CD14-positive monocyte (primary cell): ENCODE measurements at regions not wholly inside any gene's neighbourhood (a gene's known extent, or its start where the extent isn't known, plus 50 kb on each side); places are given as distances from the start of the nearest gene placed in this dataset.

ENCODE experiments used
- DNase-seq, 3 donors: peaks; one replicate each; pipeline ENCODE4 v3.0.0-alpha.2; 2011 to 2022
- H2AFZ ChIP-seq: 2 replicates; pipeline ENCODE4 v1.6.0; 2012; ENCODE audit warnings: mild to moderate bottlenecking, low read depth, low read length, inconsistent platforms; ENCODE audit not compliant: insufficient read depth, poor library complexity, severe bottlenecking
- H3K27ac ChIP-seq, 2 donors: 1 replicate in 1 of 2; 2 replicates in 1 of 2; pipeline ENCODE4 v1.5.1; 2012 to 2013; ENCODE audit warnings: low read length in 2 of 2, control low read depth in 1 of 2, inconsistent platforms in 1 of 2, low read depth in 1 of 2, mild to moderate bottlenecking in 1 of 2
- H3K27me3 ChIP-seq, 2 donors: one replicate each; pipeline versions ENCODE4 v1.6.0 to v1.6.1; 2011 to 2013; ENCODE audit warnings: low read length in 2 of 2; ENCODE audit not compliant: control insufficient read depth in 2 of 2, insufficient read depth in 2 of 2
- H3K36me3 ChIP-seq, 2 donors: replicated peaks in 1 of 2; 1 replicate in 1 of 2; 2 replicates in 1 of 2; pipeline versions ENCODE4 v1.5.1 to v1.6.1; 2012 to 2013; ENCODE audit warnings: low read length in 2 of 2, control low read depth in 1 of 2, inconsistent platforms in 1 of 2, mild to moderate bottlenecking in 1 of 2; ENCODE audit not compliant: insufficient read depth in 2 of 2, control insufficient read depth in 1 of 2
- H3K4me1 ChIP-seq, 2 donors: 1 replicate in 1 of 2; 2 replicates in 1 of 2; pipeline versions ENCODE4 v1.5.1 to v1.6.1; 2012 to 2013; ENCODE audit warnings: low read length in 2 of 2, control low read depth in 1 of 2, inconsistent platforms in 1 of 2, mild to moderate bottlenecking in 1 of 2, moderate library complexity in 1 of 2; ENCODE audit not compliant: insufficient read depth in 2 of 2, control insufficient read depth in 1 of 2
- H3K4me2 ChIP-seq: replicated peaks from 2 replicates; pipeline ENCODE3; 2012; ENCODE audit warnings: low read length, moderate library complexity, mild to moderate bottlenecking; ENCODE audit not compliant: poor library complexity, severe bottlenecking; ENCODE audit errors: extremely low read depth
- H3K4me3 ChIP-seq, 3 experiments: fragments of 200-600 bp in 1 of 3; sonication (generic) in 1 of 3; replicated peaks in 1 of 3; 1 replicate in 2 of 3; 2 replicates in 1 of 3; pipeline ENCODE4 v1.5.1; 2011 to 2013; ENCODE audit warnings: low read length in 3 of 3, mild to moderate bottlenecking in 3 of 3, control low read depth in 2 of 3, low read depth in 2 of 3, inconsistent platforms in 1 of 3, moderate library complexity in 1 of 3
- H3K79me2 ChIP-seq: 2 replicates; pipeline ENCODE4 v1.6.0; 2012; ENCODE audit warnings: mild to moderate bottlenecking, control low read depth, inconsistent platforms, low read length, moderate library complexity; ENCODE audit not compliant: insufficient read depth
- H3K9ac ChIP-seq: 2 replicates; pipeline ENCODE4 v1.6.0; 2017; ENCODE audit warnings: low read length, mild to moderate bottlenecking; ENCODE audit not compliant: insufficient read depth, poor library complexity, severe bottlenecking
- H3K9me3 ChIP-seq, 2 donors: replicated peaks in 1 of 2; 1 replicate in 1 of 2; 2 replicates in 1 of 2; pipeline versions ENCODE4 v1.5.1 to v1.6.1; 2012 to 2013; ENCODE audit warnings: low read length in 2 of 2, control low read depth in 1 of 2; ENCODE audit not compliant: control insufficient read depth in 1 of 2, insufficient read depth in 1 of 2
- H4K20me1 ChIP-seq: 2 replicates; pipeline ENCODE4 v1.6.0; 2012; ENCODE audit warnings: mild to moderate bottlenecking, low read length, control low read depth, moderate library complexity; ENCODE audit not compliant: insufficient read depth
- H3K27ac Mint-ChIP-seq, 7 donors: one replicate each; pipeline ENCODE4 v1.8.0; 2020; ENCODE audit warnings: mild to moderate bottlenecking in 7 of 7, mixed read lengths in 7 of 7, moderate library complexity in 6 of 7, inconsistent platforms in 2 of 7
- H3K27me3 Mint-ChIP-seq, 3 donors: one replicate each; pipeline ENCODE4 v1.8.0; 2021 to 2022; ENCODE audit warnings: low read depth in 3 of 3, mild to moderate bottlenecking in 3 of 3, mixed read lengths in 3 of 3, moderate library complexity in 3 of 3, inconsistent platforms in 1 of 3
- H3K36me3 Mint-ChIP-seq, 2 donors: one replicate each; pipeline ENCODE4 v1.8.0; 2020; ENCODE audit warnings: mixed read lengths in 2 of 2, inconsistent platforms in 1 of 2, mild to moderate bottlenecking in 1 of 2
- H3K4me1 Mint-ChIP-seq: one replicate; pipeline ENCODE4 v1.8.0; 2020; ENCODE audit warnings: mild to moderate bottlenecking, mixed read lengths
- H3K4me3 Mint-ChIP-seq, 2 donors: one replicate each; pipeline ENCODE4 v1.8.0; 2020; ENCODE audit warnings: mild to moderate bottlenecking in 2 of 2, mixed read lengths in 2 of 2, moderate library complexity in 1 of 2
- H3K9me3 Mint-ChIP-seq, 7 donors: one replicate each; pipeline ENCODE4 v1.8.0; 2020 to 2022; ENCODE audit warnings: mixed read lengths in 7 of 7, mild to moderate bottlenecking in 6 of 7, moderate library complexity in 6 of 7, inconsistent platforms in 2 of 7
- WGBS: methylation state at CpG from one replicate; pipeline ENCODE4 v1.1.5; 2013; ENCODE audit warnings: missing lambda C conversion rate; ENCODE audit not compliant: insufficient coverage; 5-methylcytosine and 5-hydroxymethylcytosine counted together
- intact Hi-C, 2 donors: fragments of 100-400 bp; cut with micrococcal nuclease; formaldehyde crosslinking; loops; one replicate each; pipeline versions ENCODE4 v1.15.0 to v1.15.1; 2023
- TF ChIP-seq, protein P1 (sequence below): fragments of 200-600 bp; IDR thresholded peaks from one replicate; pipeline ENCODE4 v1.8.0; 2022; ENCODE audit warnings: antibody characterized with exemption, mild to moderate bottlenecking

DNA sequence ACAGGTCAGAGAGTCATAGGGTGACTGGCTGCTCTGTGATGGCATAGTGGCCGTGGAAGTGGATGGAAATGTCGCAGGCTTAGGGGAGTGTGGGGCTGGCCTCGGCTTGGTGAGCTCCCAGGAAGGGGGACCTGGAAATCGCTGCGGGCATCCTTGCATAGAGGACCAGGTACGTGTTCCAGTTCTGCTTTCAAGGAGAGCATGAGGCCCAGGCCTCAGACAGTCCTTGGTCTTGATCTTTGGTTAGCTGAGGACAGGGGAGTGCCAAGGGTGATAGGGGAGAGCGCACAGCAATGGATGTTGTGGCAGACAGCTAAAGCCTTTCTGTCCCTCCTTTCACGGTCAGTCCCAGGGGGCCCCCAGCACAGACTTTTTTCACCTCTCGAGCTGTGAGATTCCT, 110.5 kb downstream of the SNRPN start:
- Histone ChIP-seq H3K4me1 (no peaks in the 10 kb centered on the region), H4K20me1 (no peaks in the 10 kb centered on the region), H3K4me3 (no peak overlapping the region), H3K9me3 (peaks cover 100% of the 10 kb centered on the region in 2 donors), H3K79me2 (no peaks in the 10 kb centered on the region), H3K27me3 (no peaks in the 10 kb centered on the region), H3K27ac (no peak overlapping the region), H3K36me3 (peaks cover 0 to 19% of the 10 kb centered on the region in 2 donors), H3K9ac (no peak overlapping the region), H3K4me2 (no peak overlapping the region), H2AFZ (no peak overlapping the region)
- 95% methylated on average over 9 of the region's 9 CpGs for WGBS
- peaks cover 85 to 100% (median 100%) of the 10 kb centered on the region in 7 donors for H3K9me3 Mint-ChIP-seq
- no peak overlapping the region for H3K4me3 Mint-ChIP-seq
- H3K27ac Mint-ChIP-seq = no peak overlapping the region
- DNase-seq = no peak
- no peaks in the 10 kb centered on the region for H3K4me1 Mint-ChIP-seq
- H3K36me3 Mint-ChIP-seq = peaks cover 2 to 47% of the 10 kb centered on the region in 2 donors
- TF ChIP-seq, protein P1, sequence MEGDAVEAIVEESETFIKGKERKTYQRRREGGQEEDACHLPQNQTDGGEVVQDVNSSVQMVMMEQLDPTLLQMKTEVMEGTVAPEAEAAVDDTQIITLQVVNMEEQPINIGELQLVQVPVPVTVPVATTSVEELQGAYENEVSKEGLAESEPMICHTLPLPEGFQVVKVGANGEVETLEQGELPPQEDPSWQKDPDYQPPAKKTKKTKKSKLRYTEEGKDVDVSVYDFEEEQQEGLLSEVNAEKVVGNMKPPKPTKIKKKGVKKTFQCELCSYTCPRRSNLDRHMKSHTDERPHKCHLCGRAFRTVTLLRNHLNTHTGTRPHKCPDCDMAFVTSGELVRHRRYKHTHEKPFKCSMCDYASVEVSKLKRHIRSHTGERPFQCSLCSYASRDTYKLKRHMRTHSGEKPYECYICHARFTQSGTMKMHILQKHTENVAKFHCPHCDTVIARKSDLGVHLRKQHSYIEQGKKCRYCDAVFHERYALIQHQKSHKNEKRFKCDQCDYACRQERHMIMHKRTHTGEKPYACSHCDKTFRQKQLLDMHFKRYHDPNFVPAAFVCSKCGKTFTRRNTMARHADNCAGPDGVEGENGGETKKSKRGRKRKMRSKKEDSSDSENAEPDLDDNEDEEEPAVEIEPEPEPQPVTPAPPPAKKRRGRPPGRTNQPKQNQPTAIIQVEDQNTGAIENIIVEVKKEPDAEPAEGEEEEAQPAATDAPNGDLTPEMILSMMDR = no peak
- intact Hi-C loops = no loop called here
- no peaks in the 10 kb centered on the region for H3K27me3 Mint-ChIP-seq

DNA sequence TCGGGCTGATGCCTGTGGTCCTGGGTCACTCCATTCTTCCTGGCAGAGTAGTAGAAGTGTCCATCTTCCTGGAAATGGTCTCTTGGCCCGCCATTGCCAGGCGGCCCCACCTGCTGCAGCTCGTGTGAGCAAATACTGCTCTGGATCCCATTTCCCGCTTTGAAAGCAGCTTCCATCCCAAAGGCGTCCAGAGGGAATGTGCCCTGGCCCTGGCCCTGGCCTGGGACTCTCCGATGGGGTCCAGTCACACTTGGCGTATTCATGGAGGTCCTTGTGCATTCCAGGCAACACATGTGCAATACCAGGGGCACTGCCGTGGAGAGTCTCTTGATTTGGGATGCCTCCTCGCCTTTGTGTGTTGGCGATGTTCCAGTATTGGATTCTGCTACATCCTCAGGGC, 111.1 kb downstream of the SNRPN start:
- Histone ChIP-seq H3K79me2 (no peaks in the 10 kb centered on the region), H3K9me3 (peaks cover 100% of the 10 kb centered on the region in 2 donors), H3K4me1 (no peaks in the 10 kb centered on the region), H3K36me3 (peaks cover 0 to 22% of the 10 kb centered on the region in 2 donors), H4K20me1 (no peaks in the 10 kb centered on the region), H3K4me2 (no peak overlapping the region), H3K27me3 (no peaks in the 10 kb centered on the region), H3K4me3 (no peak overlapping the region), H2AFZ (no peak overlapping the region), H3K27ac (no peak overlapping the region), H3K9ac (no peak overlapping the region)
- intact Hi-C loops = no loop called here
- H3K27me3 Mint-ChIP-seq = peaks cover 0 to 2% (median 0%) of the 10 kb centered on the region in 3 donors
- peaks cover 2 to 44% of the 10 kb centered on the region in 2 donors for H3K36me3 Mint-ChIP-seq
- no peak overlapping the region for H3K27ac Mint-ChIP-seq
- no peak overlapping the region for H3K4me3 Mint-ChIP-seq
- peaks cover 86 to 100% (median 100%) of the 10 kb centered on the region in 7 donors for H3K9me3 Mint-ChIP-seq
- DNase-seq = no peak
- TF ChIP-seq, protein P1 = no peak
- no peaks in the 10 kb centered on the region for H3K4me1 Mint-ChIP-seq
- 93% methylated on average over 10 of the region's 11 CpGs for WGBS
